ENCODE measurements at regions not wholly inside any gene's neighbourhood (a gene's known extent, or its start where the extent isn't known, plus 50 kb on each side); places are given as distances from the start of the nearest gene placed in this dataset.

- TF ChIP-seq CTCF (conservative IDR thresholded peaks at IDR 0.05; ENCODE audit: low read depth, low read length) = no peak; the same call in 1 of the 2 replicates
- no peak for TF ChIP-seq EZH2 (IDR thresholded peaks at IDR 0.05; ENCODE audit: low read length, unreplicated experiment)
These were observed 313.4 kb downstream of the CDH26 start for GRCh38 chr20:60271597-60271996.
